Left forelimb (tissue), 1 donor: ENCODE measurements at regions not wholly inside any gene's neighbourhood (a gene's known extent, or its start where the extent isn't known, plus 50 kb on each side); places are given as distances from the start of the nearest gene placed in this dataset.
"Not testable (repeated sequence)": the region's sequence is repeated elsewhere in the genome, so short reads cannot be mapped to it uniquely, and the experiment has no call there.

Source experiments
- DNase-seq: peaks from one replicate; pipeline ENCODE4 v3.0.0-alpha.2; 2018; ENCODE audit warnings: low spot score

GRCh38 chr20:47897461-47897860, 112.2 kb upstream of the SULF2 start:
- DNase-seq: no peak

DNA sequence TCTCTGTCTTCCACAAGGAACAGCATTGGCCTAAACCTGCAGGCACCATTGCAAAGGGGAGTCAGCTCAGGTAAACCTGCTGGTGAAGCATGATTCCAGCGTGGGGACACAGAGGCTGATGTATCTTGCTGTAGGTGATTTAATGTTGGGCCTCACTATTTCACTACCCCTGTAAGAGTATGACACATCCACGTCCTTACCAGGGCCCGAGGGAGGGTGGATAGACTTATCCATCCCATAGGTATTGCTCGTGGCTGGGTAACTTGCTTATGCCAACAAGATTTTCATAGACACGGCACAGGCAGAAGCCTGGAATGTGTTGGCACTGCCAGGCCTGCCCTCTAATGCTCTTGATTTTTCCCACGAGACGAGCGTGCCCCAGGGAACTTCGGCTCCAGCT, 107.4 kb upstream of the SULF2 start:
- DNase-seq: not testable (repeated sequence)

DNA sequence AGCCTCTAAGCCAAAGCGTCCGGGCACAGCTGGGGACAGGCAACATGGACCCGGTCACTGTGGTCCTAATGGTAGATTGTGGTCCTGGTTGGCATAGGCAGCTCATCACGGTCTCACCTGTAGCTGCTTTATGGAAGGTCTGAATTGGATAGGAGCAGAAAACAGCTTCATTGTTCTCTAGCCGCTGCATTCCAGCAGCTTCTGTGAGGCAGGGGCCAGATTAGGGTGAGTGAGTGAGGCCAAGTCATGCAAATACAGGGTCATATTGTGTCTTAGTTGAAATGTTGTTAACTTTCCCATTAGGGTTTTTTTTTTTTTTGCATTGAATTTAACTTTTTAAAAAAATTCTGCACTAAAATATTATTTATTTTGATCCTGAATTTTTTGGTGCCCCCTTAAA, 105.4 kb upstream of the SULF2 start:
- not testable (repeated sequence) for DNase-seq

DNA sequence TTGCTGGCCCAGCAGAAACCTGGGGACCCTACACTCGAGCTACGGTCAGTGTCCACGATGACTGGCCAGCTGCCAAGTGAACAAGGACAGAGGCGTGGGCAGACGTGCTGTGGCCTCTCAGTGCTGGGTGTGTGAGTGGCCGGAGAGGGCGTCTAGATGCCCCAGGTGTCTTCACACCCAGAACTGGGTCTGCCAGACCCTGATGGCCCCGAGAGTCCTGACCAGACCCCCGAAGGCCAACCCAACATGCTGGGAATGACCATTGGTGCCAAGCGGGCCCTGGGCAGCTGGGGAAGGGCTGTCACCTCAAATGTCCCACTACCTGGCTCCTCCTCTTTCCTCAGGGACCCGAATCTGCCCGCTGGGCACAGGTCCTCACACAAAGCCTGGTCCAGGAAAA, 104.5 kb upstream of the SULF2 start:
- DNase-seq: not testable (repeated sequence)

DNA sequence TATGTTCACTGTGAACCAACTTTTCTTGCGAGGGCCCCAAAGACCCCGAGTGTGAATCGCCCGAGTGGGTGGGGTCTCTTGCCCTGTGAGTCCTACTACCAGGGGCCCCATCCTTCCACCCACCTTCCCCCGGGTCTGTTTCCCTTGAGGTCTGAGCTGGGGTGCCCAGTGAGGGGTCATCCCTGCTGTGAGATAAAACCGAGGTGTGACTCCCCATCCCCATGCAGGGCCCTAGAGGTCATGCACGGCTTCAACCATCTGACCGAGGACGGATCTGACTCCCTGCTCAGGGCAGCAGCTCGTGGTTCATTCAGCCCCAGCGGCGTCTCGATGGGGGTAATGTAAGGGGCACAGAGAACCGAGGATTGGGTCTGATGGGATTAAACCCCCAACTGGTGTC, 103.1 kb upstream of the SULF2 start:
- DNase-seq: no peak

DNA sequence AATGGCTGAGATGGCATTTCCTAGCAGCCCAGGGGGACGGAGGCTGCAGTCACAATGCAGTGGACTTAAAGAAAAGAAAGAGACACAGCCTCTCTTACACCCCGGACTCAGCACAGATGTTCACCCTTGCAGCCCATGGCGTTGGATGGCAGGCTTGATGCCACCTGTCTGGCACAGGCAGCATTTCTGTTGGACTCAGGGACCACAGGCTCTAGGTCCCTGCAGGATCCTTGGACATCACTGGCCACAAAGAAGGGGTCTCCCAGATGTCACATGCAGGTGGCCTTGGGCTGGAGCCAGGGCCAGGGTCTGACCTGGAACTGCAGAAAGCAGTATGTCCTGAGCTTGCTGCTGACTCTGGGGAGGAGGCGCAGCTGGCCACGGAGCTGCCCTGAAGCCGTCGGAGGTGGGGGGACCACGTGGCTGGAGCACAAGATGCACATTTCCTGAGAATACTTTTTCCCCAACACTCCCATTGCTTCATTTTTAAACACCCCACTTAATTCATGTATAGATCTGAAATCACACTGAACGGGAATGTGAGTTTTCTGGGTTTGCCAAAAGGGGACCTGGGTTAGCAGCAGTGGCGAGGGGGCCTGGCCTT, 102.3 kb upstream of the SULF2 start:
- DNase-seq: no peak

GRCh38 chr20:47887064-47887463, 101.8 kb upstream of the SULF2 start:
- DNase-seq: no peak

DNA sequence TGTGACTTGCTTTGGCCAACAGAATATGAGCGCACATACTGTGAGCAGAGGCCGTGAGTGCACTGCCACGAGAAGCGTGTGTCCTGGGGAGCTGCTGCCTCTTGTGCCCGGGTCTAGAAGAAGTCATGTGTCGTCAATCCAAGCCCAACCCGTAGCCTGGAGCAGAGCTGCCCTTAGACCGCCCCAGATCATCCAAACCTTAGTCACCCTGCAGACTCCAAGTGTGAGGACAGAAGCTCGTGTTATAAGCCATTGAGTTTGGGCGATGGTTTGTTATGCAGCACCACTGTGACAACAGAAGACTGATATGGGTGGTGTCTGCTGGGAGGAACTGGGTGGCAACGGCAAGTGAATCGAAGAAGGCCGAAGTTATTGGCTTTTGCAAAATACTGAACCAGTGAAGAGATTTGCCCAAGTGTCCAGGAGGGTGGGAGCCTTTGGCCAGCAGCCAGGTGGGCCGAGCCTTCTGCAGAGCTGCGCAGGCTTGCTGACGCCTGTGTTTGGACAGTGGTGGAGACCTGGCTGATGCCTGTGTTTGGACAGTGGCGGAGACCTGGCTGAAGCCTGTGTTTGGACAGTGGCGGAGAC, 101.3 kb upstream of the SULF2 start:
- DNase-seq: no peak

- DNase-seq: no peak
These were observed 100.7 kb upstream of the SULF2 start for GRCh38 chr20:47885909-47886453.

DNA sequence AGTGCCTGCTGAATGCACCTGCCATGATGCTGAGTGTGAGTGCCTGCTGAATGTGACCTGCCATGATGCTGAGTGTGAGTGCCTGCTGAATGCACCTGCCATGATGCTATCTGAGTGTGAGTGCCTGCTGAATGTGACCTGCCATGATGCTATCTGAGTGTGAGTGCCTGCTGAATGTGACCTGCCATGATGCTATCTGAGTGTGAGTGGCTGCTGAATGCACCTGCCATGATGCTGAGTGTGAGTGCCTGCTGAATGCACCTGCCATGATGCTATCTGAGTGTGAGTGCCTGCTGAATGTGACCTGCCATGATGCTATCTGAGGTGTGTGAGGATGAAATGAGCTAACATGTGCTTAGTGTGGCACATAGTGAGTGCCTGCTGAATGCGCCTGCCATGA, 98.7 kb upstream of the SULF2 start:
- DNase-seq: not testable (repeated sequence)

- DNase-seq: no peak
These were observed 97.9 kb upstream of the SULF2 start for GRCh38 chr20:47883186-47883585.

DNA sequence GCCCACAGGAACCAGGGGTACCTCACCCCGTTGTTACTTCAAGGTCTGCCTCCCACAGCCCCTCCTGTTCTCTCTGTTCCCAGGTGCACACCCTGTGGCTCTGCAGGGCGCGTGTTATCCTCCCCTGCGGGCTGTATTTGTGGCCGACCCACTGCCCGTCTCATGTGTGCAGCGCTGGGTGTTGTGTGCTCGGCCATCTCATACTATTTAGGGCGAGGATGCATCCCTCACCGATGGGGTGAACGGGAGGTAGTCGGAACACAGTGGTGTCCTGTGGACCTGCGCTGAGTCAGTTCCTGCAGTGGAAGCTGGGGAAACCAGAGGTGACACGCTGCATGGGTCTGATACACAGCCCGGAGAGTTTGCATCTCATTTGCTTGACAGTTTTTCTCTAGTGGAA, 94.5 kb upstream of the SULF2 start:
- no peak for DNase-seq

DNA sequence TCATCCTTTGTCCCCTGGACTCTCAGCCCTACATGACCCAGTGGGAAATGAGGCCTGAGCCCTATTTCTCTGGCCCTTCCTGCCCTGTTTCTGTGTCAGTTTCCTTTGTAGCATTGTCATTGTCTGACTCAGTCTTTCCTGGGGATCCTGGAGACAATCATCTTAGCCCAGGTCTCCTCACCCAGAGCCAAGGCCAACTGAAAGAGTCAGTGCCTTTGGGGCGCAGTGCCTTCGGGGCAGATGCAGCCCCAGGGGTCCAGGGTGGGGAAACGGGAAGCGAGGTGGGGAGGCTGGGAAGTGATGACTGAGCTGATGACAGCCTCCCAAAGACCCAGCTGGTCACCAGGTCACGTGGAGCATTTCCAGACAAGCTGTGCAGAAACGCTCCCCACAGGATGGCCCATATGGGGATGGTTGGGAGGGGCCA, 93.3 kb upstream of the SULF2 start:
- no peak for DNase-seq

- DNase-seq: no peak
These were observed 91.2 kb upstream of the SULF2 start for GRCh38 chr20:47876311-47877088.

DNA sequence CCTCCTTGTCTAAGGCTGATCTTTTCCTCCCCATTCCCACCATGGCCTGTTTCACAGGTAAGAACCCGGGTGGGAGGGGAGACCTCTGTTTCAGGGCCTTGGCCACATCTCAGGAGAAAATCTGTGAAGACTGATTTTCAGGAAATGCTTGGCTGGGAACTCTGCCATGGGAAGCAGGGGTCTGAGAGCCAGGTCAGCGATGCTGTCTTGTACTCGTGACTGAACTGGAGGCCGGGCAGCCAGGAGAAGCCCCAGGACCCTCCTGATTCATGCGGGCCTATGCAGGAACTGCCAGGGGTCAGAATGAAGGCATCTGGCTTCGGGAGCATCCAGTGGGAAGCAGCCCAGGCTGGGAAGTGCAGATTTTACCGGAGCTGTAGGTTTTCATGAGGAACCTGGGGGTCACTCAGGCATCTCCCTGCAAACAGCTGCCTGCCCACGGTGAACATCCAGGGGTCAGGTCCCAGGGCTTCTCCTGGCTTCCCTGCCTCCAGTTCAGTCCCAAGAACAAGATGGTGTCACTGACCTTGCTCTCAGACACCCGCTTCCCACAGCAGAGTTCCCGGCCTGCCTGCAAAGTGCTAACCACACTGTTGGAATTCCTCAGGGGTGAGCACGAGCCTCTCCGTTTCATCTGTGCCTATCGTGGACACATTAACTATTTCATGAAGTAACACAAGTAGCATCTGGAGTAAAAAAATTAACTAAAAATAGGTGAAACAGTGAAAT, 90.2 kb upstream of the SULF2 start:
- no peak for DNase-seq

- DNase-seq: no peak
These were observed 87.1 kb upstream of the SULF2 start for GRCh38 chr20:47872341-47872740.

DNA sequence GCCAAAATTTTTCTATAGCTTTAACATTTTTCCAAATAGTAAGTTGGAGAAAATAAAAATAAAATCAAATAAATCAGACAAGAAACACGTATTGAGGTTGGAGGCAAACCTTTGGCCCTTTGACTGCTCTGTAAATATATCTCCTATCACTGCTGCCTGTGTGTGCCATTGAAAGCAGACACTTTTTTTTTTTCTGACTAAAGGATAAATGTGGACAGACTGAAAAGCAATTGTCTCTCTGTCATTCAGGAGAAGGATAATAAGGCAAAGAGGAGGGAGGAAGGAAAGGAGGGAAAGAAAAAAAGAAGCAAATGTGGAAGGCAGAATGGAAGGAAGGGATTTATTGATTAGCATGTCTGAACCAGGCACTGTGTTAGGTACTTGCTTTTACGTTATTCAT, 85.2 kb upstream of the SULF2 start:
- no peak for DNase-seq

- no peak for DNase-seq
These were observed 83.5 kb upstream of the SULF2 start for GRCh38 chr20:47868744-47869143.

DNA sequence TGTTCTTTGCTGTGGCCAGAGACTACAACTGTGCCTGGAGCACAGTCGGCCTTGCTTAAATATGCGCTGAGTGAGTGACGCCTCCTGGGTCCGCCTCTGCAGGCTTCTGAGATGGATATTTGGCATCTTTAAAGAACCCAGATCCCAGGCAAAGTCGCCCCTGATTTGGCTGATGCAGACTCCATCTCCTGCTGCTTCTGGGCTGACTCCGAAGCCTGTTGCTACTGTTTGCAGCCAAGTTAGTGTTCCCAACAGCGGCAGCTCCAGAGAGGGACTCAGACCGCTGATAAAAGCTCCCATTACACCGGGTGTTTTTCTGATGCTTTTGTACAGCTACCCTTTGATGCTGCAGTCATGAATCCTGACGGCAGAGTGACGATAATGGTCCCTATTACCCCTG, 83.0 kb upstream of the SULF2 start:
- DNase-seq: no peak

- no peak for DNase-seq
These were observed 82.5 kb upstream of the SULF2 start for GRCh38 chr20:47867831-47868230.

- no peak for DNase-seq
These were observed 81.2 kb upstream of the SULF2 start for GRCh38 chr20:47866480-47866879.

GRCh38 chr20:47865912-47866311, 80.6 kb upstream of the SULF2 start:
- no peak for DNase-seq

GRCh38 chr20:47865451-47865850, 80.2 kb upstream of the SULF2 start:
- DNase-seq: no peak
